GM21576 (cell line): ENCODE measurements at regions not wholly inside any gene's neighbourhood (a gene's known extent, or its start where the extent isn't known, plus 50 kb on each side); places are given as distances from the start of the nearest gene placed in this dataset.

Experiments used
- ATAC-seq: cut with Tn5 transposase; IDR thresholded peaks from one replicate; pipeline ENCODE4 v1.9.1; 2021; ENCODE audit warnings: mild to moderate bottlenecking, moderate library complexity; ENCODE audit not compliant: unreplicated experiment

DNA sequence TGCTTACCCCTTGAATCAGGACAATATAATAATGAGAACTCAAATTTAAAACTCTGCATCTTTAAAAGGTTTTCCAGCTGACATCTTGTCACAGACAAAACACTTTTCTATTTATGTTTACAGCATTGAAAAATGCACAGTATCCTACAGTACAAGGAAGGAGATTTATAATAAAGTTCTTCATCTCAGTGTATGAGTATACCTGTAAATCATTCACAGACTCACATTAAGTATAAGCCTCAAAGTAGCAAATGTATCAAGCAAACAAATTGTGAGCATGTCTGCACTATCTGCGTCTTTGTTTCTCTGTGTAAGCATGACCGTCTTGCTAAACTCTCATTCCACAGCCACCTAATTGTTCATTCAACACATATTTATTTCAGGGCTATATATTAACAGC is 52.8 kb downstream of the PPP1R2C start:
- no peak for ATAC-seq

DNA sequence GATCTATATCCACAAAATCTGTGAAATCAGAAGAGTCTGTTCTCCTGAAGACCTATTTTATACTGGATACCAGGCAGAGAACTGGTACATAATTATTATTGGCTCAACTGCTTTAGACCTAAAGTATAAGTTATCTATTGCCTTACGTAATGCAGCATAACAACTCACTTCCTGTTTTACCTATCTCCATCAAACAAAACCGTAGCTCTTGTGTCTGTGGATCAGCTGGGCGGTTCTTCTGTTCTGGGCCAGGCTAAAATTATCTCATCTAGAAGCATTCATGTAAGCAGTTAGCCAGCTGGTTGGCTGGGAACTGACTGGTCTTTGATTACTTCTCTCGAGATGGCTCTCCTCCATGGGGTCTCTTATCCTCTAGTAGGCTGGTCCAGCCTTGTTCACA is 57.8 kb downstream of the PPP1R2C start:
- no peak for ATAC-seq

DNA sequence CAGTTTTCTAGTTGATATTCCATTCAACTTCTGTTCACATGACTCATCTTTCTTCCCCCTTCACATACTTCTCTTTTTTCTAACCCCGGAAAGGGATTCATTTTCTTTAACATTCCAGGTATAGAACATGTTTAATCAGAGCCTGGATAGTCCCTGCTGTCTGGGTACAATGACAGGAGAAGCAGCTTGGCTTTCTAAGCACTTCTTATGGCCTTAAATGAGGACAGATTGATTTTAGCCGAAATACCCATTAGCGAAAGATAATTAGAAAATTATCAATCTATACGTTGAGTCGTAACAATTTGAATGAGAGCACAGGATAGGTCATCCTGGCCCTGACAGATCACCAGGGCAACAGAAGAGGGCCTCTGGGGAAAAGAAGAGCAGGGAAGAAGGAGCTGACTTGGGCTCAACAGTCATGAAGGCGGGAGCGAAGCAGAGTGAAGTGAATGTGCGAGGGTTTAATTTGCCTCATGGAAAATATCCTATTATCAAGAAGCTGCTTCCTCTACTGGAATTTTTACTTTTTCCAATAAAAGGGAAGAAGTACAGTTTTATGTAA is 62.2 kb downstream of the PPP1R2C start:
- no peak for ATAC-seq

DNA sequence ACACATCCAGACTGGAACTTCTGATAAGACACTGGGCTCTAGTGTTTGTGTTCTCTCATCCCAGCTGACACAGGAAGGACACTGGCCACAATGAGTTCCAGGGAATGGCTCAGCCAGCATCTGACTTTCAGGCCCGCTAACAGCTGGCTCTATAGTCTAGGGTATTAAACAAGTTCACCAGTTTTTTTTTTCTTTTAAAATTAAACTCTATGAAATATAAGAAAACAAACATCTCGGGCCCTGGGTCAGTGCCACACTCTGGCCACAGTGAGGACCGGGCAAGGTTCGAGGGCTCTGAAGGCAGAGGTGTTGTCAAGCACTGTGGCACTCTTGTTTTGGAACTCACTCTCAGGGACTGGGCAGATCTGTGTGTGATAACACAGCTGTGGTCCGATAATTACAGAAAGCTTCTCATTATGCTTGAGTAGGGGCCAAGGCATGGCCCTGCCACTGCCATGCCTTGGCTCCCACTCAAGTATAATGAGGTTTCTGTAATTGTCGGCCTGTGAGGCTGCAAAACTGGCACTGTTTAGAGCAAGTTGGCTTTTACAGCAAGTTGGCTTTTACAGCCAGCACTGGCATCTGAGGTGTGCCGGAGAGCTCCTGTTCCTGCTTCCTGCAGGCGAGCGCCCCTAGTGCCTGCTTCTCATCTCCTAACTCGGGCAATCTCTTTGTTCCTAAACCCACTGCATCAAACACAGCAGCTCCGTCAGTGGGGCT is 62.8 kb downstream of the PPP1R2C start:
- ATAC-seq = no peak

DNA sequence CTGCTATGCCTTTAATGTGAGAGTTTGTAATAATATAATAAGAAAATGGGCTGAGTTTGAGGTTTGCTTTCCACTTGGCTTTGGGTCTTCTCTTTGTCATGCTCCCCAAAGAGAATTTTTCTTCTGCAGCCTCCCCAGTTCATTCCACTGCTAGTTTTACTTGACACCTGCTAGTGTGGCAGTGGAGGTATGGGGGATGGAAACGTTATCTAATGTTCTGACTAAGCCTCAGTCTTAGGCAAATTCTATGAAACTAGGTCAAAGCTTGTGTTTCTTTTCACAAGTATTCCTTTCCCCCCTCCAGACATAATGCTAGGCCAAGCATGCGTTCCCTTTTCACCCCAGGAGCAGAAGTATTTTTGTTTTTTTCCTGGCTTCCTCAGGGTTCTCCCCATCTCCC is 67.5 kb downstream of the PPP1R2C start:
- ATAC-seq = no peak

DNA sequence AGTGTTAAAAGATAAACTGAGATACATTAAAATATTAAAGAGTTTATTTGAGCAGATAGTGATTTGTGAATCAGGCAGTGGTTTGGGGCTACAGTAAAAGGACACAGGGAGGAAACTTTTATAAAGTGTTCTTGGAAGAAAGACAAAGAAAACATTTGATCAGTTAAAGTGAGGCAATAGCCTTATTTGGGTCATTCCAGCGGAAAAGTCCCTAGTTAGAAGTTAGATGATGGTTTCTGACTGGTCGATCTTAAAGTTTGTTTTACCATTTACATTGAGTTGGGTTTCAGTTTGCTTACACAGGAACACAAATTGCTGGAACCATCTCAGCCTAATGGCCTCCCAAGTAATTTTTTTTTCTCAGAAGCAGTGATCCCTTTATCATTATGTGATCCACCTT is 69.7 kb downstream of the PPP1R2C start:
- no peak for ATAC-seq

DNA sequence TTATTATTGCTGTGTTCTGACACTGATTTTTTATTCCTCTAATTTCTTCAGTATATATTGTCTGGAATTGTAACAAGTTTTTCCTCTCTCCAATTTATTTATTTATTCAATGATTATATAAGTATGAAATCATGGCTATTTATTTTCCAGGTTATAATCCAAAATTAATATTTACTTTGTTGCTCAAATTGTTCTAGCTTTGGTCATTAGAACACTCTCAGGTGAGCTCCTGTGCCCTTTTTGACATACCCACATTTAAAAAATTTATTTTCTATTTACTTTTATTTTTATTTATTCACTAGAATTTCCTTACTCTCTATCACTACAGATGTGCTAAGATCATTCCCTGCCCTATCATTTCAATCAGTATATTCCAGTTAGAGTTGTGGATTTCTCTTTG is 70.2 kb downstream of the PPP1R2C start:
- no peak for ATAC-seq

DNA sequence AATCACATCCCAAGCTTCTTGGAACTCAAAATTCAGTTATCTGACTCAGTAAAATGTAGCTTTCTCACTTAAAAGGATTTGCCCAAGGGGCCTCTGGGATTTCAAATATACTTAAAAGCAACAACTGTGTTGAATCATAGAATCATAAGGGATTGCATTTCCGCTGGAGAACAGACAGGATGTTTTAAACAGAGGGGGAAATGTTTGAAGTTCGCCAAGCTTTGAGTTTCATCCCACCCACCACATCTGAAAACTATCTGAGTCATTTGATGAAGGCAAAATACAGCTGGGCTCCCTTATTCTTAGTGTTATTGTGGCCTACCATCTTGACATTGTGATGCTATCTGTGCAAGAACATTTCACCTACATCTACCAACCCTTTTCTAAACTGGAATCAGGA is 73.5 kb downstream of the PPP1R2C start:
- ATAC-seq = no peak

DNA sequence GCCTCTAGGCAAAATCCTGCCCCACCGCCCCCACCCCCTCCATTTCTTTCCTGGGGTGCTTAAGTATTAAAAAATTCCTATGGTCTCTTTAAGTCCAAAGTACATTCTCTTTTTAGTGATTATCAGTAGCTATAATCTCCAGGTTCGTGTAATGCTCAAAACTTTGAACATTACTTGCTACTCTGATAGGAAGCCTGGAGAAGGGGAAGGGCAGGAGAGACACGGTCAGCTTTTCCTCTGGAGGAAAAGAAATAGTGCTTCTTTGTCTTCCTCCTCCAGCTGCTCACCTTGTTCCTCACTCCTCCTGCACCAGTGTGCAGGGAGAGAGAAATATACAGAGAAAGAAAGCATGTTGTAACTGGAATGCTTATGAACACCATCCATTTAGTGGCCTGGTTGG is 80.4 kb downstream of the PPP1R2C start:
- ATAC-seq = no peak

DNA sequence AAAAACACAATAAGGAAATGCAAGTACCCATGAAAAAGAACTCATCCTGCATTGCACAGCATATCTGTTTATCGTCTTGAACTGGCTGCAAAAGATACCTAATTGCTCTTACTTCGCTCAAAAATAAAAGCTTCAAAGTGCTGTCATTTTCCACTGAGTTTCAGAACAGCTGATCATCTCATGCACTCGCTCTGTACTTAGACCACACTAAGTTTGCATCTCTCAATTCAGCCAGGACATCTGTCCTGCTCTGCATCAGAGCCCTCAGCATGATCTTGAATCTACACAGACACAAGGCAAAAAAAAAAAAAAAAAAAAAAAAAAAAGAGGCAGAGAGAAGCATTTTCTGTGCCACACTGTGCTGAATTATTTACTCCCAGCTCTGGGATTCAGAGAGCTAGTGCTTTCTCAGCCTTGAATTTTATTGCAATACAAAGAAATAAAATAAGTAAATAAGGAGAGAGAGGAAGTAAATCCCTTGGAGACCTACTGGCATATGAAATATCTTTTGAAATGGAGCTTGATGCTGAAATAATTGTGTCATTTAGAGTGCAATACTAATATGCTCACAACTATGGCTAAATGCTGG is 81.3 kb downstream of the PPP1R2C start:
- ATAC-seq = no peak

DNA sequence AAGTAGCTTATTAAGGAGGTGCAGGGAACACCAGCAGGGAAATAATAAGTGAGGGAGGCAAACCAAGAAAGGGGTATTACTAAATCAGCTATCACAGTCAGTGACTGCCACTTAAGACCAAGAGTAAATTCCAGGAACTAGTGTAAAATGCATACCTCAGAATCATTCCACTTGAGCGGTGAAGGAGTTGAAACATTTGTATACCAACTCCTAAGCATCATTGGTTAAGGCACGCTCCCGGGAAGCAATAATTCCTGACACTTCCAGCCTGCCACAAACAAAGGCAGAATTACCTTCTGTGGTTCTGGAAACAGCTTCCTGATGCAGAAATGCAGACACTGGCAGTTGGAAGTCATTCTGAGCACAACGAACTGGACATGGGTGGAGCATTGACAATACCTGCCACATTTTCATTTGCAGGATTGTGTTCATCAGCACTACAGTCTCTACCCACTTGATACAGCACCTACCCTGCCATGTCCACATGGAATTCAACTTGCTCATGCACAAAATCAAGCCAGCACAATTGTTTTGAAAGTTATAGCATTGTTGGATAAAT is 82.1 kb downstream of the PPP1R2C start:
- no peak for ATAC-seq

DNA sequence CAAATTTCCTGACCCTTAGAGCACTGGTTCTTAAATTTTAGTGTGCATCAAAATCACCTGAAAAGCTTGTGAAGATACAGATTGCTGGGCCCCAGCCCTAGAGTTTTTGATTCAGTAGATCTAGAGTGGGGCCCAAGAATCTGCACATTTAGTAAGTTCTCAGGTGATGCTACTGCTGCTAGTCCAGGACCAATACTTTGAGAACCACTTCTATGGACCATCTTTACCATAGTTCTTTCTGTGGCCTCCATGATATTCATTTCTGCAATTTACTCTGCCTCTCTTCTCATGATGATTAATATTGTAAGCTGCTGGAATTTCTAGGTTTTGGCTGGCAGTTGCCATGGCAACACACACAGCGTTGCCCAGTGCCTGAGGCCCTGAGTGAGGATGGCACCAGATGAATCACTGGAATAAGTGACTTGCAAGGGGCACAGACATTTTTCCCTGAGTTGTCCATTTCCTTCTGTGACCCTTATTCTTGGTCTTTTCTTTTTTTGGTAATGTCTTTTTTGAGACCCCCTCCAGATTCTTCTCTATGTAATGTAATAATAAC is 83.6 kb downstream of the PPP1R2C start:
- ATAC-seq = no peak

DNA sequence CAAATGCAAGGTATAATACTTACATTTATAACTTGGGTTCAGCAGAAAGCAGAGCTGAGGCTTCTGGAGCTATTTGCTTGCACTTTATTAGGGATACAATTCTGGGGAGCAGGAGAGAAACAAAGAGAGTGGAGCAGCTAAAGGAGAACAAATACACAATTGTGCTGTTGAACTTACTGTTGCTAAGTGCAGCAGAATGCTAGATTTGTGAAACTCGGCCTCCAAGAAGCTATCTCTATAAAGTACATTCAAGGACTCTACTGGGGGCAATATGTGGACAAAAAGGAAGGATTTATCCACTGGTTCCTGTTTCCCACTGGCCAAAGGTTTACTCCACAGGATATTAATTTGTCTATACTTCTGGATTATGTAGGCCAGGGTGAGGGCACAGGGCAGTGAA is 86.8 kb downstream of the PPP1R2C start:
- ATAC-seq = no peak

DNA sequence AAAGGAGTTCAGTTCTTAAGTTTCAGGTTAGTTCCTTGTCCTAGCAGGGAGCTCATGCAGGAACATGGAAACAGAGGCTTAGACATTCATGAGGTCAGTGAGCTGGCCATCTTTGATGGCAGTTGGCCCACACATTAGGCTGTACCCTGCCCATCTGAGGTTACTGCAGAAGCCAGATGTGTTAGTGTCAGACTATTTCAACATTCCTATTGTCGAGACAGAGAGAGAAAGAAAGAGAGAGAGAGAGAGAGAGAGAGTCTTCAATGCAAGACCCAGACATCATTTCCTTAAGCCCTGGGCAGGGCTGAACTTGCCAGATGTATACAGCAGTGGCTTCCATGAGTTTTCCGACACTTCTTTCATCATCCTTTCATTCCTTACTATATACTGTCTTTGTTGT is 91.3 kb downstream of the PPP1R2C start:
- no peak for ATAC-seq

DNA sequence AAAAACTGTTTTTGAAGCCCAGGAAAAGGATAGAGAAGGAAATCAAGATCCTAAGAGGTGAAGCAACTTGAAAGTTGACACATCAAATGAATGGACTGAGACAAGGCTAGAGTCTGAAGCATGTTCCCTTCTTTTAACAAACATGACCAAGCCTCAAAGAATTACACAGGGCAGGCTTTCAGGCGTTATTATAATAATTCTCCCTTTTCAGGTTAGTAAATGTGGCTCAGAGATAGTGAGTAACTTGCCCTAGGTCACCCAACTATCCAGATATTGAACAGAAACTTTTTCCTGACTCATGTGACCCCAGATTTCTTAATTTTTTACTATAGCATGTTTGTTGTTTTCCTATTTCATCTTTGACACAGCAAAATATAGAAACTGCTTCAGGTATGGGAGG is 91.7 kb downstream of the PPP1R2C start:
- no peak for ATAC-seq

DNA sequence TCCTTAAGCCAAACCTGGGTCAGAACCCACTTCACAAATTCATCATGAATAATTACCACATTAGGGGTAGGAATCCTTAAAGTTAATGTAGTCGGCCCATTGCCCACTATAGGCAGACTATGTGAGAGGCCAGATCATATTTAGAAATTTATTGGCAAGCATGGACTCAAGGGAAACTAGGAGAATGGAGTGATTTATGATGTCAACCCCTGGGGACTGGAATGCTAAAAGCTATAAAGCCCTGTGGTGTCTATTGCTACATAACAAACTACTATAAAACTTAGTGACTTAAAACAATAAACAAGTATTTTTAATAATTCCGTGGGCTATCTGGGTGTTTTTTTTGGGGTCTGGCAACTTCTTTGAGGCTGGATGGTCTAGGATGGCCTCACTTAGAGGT is 93.9 kb downstream of the PPP1R2C start:
- no peak for ATAC-seq

DNA sequence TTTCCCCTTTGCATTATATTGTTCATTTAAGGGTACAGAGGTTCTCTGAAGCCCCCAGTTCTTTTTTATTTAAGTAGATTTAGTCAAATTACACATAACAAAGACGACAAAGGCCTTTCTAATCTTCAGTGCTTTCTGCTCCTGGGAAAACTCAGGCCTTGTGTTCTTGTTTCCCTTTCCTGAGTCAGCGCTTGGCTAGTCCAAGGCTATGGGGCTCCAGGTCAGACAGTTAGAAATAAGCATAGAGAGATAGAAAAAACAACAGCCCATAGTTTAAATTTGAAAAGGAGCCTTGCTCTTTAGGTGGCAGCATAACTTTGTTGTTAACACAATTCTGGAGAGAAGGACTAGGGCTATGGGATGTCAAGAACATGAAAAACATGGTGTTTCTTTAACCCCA is 97.3 kb downstream of the PPP1R2C start:
- ATAC-seq = no peak

DNA sequence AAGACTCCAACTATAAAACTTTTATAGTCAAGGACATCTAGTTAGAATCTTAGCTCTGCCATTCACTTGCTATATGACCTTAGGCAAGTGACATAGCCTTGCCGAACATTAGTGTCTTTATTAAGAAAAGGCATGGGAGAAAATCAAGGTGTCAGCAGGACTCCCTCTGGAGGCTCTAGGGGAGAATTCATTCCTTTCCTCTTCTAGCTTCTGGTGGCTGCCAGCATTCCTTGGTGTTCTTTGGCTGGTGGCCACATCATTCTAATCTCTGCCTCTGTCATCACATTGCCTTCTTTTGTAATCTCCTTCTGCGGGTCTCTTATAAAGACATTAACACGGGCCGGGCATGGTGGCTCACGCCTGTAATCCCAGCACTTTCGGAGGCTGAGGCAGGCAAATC is 99.8 kb downstream of the PPP1R2C start:
- ATAC-seq = no peak

DNA sequence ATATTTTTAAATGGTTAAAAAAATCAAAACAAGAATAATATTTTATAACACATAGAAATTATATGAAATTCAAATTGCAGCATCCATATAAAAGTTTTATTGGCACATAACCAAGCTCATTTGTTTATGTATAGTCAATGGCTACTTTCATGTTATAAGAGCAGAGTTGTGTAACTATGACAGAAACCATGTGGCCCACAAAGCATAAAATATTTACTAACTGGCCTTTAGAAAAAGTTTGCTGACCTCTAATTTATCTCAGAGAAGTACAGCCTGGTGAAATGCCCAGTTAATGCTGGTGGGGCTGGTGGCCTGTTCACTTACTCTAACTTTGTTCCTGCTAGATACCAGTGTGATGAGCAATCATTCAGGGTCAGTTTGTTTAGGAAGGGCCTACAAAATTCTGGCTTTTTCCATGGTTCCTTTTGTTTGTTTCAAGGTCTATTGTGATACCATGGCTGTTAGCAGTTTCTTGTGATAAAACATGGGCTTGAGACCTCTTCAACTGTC is 104.6 kb downstream of the PPP1R2C start:
- no peak for ATAC-seq

DNA sequence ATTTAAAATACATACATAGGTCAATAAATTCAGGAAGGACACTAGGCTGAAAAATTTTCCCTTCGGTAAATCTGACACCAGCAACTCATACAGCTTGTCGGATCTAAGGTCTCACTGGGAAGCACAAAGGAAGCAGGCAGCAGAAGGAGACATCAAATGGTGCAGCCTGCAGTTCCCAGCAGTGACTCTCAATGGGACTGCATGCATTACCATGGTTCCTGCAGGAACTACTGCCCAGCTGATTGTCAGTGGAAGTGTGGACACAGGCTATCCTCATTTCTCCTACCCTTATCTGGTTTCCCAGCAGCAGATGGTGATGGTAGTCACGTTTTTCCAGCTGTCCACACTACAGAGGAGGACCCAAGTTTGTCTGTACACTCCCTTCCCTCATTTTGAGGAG is 113.3 kb downstream of the PPP1R2C start:
- no peak for ATAC-seq

DNA sequence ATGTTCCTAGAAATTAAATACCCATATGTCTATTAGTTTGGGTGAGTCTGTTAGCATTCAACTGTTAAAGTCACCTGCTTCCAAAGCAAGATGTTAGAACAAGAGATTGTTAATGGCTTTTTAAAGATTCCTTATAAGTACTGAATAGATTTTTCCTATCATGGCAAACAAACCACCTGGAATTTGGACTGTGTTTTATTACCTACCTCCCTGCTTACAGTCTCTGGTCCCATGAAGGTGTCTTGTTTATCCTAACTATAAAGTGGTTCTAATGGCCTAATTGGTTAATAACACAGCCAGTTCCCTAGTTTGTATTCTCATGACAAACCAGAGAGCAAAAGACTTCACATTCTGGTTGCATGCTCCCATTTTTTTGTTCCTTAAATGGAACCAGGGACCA is 149.5 kb downstream of the PPP1R2C start:
- no peak for ATAC-seq

DNA sequence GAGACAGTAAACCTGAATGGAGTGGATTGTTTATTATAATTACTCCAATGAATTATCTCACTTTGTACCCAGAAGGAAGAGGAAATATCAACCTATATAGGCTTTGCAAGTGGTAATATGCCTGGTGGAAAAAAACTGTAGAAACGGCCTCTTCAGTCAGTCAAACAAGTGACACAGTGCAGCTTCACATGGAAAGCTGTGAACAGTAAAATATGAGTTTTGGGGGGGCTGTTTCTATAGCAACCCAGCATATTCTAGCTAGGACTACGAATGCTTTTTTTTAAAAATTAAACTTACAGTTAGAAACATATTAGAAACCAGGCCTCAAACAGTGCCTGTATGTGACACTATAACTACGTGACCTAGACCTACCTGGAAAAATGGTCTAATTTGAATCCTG is 150.1 kb downstream of the PPP1R2C start:
- no peak for ATAC-seq
